Endothelial cell of umbilical vein (primary cell): ENCODE measurements at regions not wholly inside any gene's neighbourhood (a gene's known extent, or its start where the extent isn't known, plus 50 kb on each side); places are given as distances from the start of the nearest gene placed in this dataset.
"Not testable (repeated sequence)": the region's sequence is repeated elsewhere in the genome, so short reads cannot be mapped to it uniquely, and the experiment has no call there.

Source experiments
- BruUV-seq: library from RNA; stranded (reverse); fragments of 400-500 nt; replicated peaks from 2 replicates; lab custom pipeline; 2021; lab: Mats Ljungman, UMichigan
- CTCF ChIA-PET: fragments of 300-600, 350-600 bp; sonication (Branson Sonifier 250); formaldehyde crosslinking; loops from one replicate; lab custom pipeline; 2021; ENCODE audit warnings: antibody characterized with exemption, inconsistent platforms; lab: Charles Lee
- POLR2A ChIA-PET: fragments of 300-600, 350-600 bp; sonication (Branson Sonifier 250); formaldehyde crosslinking; loops from one replicate; lab custom pipeline; 2021; ENCODE audit warnings: antibody characterized with exemption, inconsistent platforms; lab: Charles Lee
- DNase-seq: peaks from one replicate; pipeline ENCODE4 v3.0.0-alpha.2; 2011; ENCODE audit warnings: low read depth, low spot score
- FAIRE-seq: peaks from 2 replicates; lab custom pipeline; 2011; peaks lifted over from hg19 to GRCh38; lab: Jason Lieb, UNC
- H2AFZ ChIP-seq: 2 replicates; pipeline ENCODE4 v1.6.0; 2012; ENCODE audit warnings: low read depth, low read length, control low read depth, inconsistent platforms
- H3K27ac ChIP-seq: 2 replicates; pipeline ENCODE4 v1.5.1; 2011; ENCODE audit warnings: low read depth, mild to moderate bottlenecking, control low read depth, low read length, moderate library complexity; ENCODE audit not compliant: insufficient read depth
- H3K27me3 ChIP-seq, 2 experiments: 2 replicates each; pipeline versions ENCODE4 v1.6.0 to v1.6.1; 2011; ENCODE audit warnings: low read length in 2 of 2, mixed read lengths in 1 of 2; ENCODE audit not compliant: control insufficient read depth in 2 of 2, insufficient read depth in 2 of 2
- H3K36me3 ChIP-seq, 2 experiments: 2 replicates in 1 of 2; 3 replicates in 1 of 2; pipeline ENCODE4 v1.5.1; 2011; ENCODE audit warnings: low read length in 2 of 2, mild to moderate bottlenecking in 1 of 2, moderate library complexity in 1 of 2; ENCODE audit not compliant: control insufficient read depth in 2 of 2, insufficient read depth in 2 of 2; ENCODE audit errors: extremely low read depth in 1 of 2
- H3K4me1 ChIP-seq: 3 replicates; pipeline ENCODE4 v1.5.1; 2011; ENCODE audit warnings: mild to moderate bottlenecking, low read length; ENCODE audit not compliant: control insufficient read depth, insufficient read depth; ENCODE audit errors: extremely low read depth
- H3K4me2 ChIP-seq: 2 replicates; pipeline ENCODE4 v1.6.1; 2011; ENCODE audit warnings: low read length, control low read depth, mixed read lengths; ENCODE audit not compliant: insufficient read depth
- H3K4me3 ChIP-seq, 3 experiments: fragments of 200-600 bp in 1 of 3; sonication (generic), shearing (Covaris generic) in 1 of 3; replicated peaks in 1 of 3; 2 replicates each; pipeline ENCODE4 v1.5.1; 2011 to 2016; ENCODE audit warnings: control low read depth in 3 of 3, low read length in 3 of 3, mild to moderate bottlenecking in 2 of 3, inconsistent platforms in 1 of 3, low read depth in 1 of 3, moderate library complexity in 1 of 3; ENCODE audit not compliant: insufficient read depth in 1 of 3
- H3K79me2 ChIP-seq: 2 replicates; pipeline ENCODE4 v1.6.0; 2012; ENCODE audit warnings: low read length, inconsistent platforms; ENCODE audit not compliant: control insufficient read depth, insufficient read depth
- H3K9ac ChIP-seq: replicated peaks from 2 replicates; pipeline ENCODE3; 2011; ENCODE audit warnings: low read length, control low read depth; ENCODE audit not compliant: insufficient read depth; ENCODE audit errors: extremely low read depth
- H3K9me1 ChIP-seq: replicated peaks from 3 replicates; pipeline ENCODE4 v1.6.0; 2011; ENCODE audit warnings: mild to moderate bottlenecking, low read length; ENCODE audit not compliant: control insufficient read depth, insufficient read depth; ENCODE audit errors: extremely low read depth
- H3K9me3 ChIP-seq: replicated peaks from 2 replicates; pipeline ENCODE4 v1.5.1; 2012; ENCODE audit warnings: low read length, inconsistent platforms; ENCODE audit not compliant: control insufficient read depth, insufficient read depth
- H4K20me1 ChIP-seq: replicated peaks from 2 replicates; pipeline ENCODE3; 2011; ENCODE audit warnings: mild to moderate bottlenecking, low read length; ENCODE audit not compliant: control insufficient read depth, insufficient read depth; ENCODE audit errors: extremely low read depth
- EZH2 ChIP-seq: IDR thresholded peaks from 2 replicates; pipeline ENCODE4 v1.6.1; 2012; ENCODE audit warnings: borderline replicate concordance, low read depth, mild to moderate bottlenecking, moderate library complexity, low read length, inconsistent platforms; ENCODE audit not compliant: severe bottlenecking
- FOS ChIP-seq: IDR thresholded peaks from 2 replicates; pipeline ENCODE4 v1.6.1; 2011; ENCODE audit warnings: mild to moderate bottlenecking, low read length, moderate library complexity, borderline replicate concordance; ENCODE audit not compliant: insufficient read depth
- GATA2 ChIP-seq: IDR thresholded peaks from 2 replicates; pipeline ENCODE4 v1.7.0; 2011; ENCODE audit warnings: low read depth, mild to moderate bottlenecking, moderate library complexity, mixed read lengths, low read length; ENCODE audit not compliant: insufficient read length, insufficient read depth
- JUN ChIP-seq: IDR thresholded peaks from 2 replicates; pipeline ENCODE4 v1.6.1; 2011; ENCODE audit warnings: borderline replicate concordance, low read depth; ENCODE audit not compliant: insufficient read length, insufficient read depth
- MYC ChIP-seq: IDR thresholded peaks from one replicate; pipeline ENCODE4 v1.6.1; 2011; ENCODE audit warnings: mild to moderate bottlenecking, low read depth, low read length
- POLR2A ChIP-seq: IDR thresholded peaks from 2 replicates; pipeline ENCODE4 v1.6.1; 2012; ENCODE audit warnings: low read depth, mild to moderate bottlenecking, control low read depth, low read length
- POLR2AphosphoS5 ChIP-seq: IDR thresholded peaks from 2 replicates; pipeline ENCODE4 v1.6.1; 2012; ENCODE audit warnings: low read depth, mild to moderate bottlenecking, control low read depth, low read length, moderate library complexity; ENCODE audit not compliant: insufficient read depth
- dilution Hi-C: fragments of 300-500 bp; cut with MboI; formaldehyde crosslinking; loops from one replicate; pipeline ENCODE4 v1.15.0; 2019; ENCODE audit warnings: low sequenced_read_pairs; ENCODE audit not compliant: extremely low pct_ligation_motif_present
- intact Hi-C: fragments of 100-400 bp; cut with micrococcal nuclease; formaldehyde crosslinking; loops from one replicate; pipeline ENCODE4 v1.10.0; 2022
- TF ChIP-seq, protein P1 (sequence below): IDR thresholded peaks from 2 replicates; pipeline ENCODE4 v1.6.1; 2011; ENCODE audit not compliant: insufficient read depth, insufficient read length
- TF ChIP-seq, protein P2 (sequence below), 2 donors: IDR thresholded peaks; 1 replicate in 1 of 2; 2 replicates in 1 of 2; pipeline ENCODE4 v1.5.1; 2011; ENCODE audit warnings: low read length in 2 of 2, mild to moderate bottlenecking in 2 of 2, moderate library complexity in 2 of 2, control low read depth in 1 of 2, inconsistent platforms in 1 of 2, low read depth in 1 of 2; ENCODE audit not compliant: insufficient read depth in 1 of 2; ENCODE audit errors: extremely low read depth in 1 of 2

DNA sequence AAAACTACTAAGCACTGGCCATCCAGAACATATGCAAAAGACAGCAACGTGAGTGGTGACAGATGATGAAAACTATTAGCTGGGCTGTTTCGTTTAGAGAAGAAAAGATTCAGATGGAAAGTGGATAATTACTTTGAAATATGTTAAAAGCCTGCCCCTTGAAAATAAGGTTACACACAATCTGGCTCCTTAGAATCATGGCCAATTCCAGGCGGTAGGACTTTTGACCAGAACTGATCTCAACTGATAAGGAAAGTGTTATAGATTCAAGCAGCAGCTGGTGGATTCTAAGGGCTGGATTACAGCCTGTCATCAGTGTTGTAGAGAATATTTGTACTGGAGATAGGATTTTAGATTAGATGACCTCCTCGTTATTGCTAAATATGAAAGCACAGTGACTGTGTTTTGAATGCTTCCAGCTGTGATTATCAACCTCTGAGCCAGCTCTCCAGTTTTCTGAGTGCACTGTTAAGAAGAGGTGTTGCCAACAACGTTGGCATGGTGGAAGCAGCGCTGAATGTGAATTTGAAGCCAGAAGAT lies 75.1 kb downstream of the KBTBD2 start:
- H3K4me3 ChIP-seq, H2AFZ ChIP-seq, H3K9ac ChIP-seq, H3K36me3 ChIP-seq, H3K4me2 ChIP-seq, H3K9me1 ChIP-seq, FAIRE-seq, DNase-seq, POLR2A ChIA-PET, BruUV-seq, dilution Hi-C loops, H3K9me3 ChIP-seq, H3K27me3 ChIP-seq, intact Hi-C loops, H3K4me1 ChIP-seq, H3K27ac ChIP-seq, CTCF ChIA-PET, H3K79me2 ChIP-seq, H4K20me1 ChIP-seq: not testable (repeated sequence)

DNA sequence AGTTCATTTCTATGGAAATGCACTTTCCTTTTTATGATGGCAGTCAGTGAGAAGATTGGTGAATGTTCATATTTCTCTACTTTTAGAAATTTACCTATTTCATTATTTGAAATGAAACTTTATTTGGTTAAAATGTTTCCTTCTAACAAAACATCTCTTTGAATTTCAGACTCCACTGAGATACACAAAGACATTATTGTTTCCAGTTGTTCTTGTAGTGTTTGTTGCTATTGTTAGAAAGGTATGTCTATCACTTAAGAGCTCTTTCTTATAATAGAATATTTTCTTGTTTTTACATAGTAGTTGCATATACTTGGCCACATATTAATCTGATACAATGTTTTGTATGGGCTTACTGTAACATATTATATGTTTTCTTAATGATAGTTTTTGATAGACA lies 76.8 kb downstream of the KBTBD2 start:
- H3K9me3 ChIP-seq, BruUV-seq, H3K79me2 ChIP-seq, H4K20me1 ChIP-seq, H3K27ac ChIP-seq, H3K4me2 ChIP-seq, H3K9me1 ChIP-seq, intact Hi-C loops, dilution Hi-C loops, H3K27me3 ChIP-seq, H3K9ac ChIP-seq, H3K36me3 ChIP-seq, CTCF ChIA-PET, FAIRE-seq, POLR2A ChIA-PET, H2AFZ ChIP-seq, DNase-seq, H3K4me1 ChIP-seq, H3K4me3 ChIP-seq: not testable (repeated sequence)

DNA sequence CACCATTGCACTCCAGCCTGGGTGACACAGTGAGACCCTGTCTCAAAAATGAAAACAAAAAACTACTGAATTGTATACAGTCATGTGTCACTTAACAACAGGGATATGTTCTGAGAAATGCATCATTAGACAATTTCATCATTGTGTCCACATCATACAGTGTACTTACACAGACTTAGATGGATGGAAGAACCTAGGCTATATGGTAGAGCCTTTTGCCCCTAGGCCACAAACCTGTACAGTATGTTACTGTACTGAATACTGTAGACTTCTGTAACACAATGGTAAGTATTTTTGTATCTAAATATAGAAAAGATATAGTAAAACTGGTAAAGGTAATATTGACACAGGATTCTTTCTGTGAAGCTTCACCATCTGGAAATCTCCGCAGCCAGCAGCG lies 81.7 kb downstream of the KBTBD2 start:
- H3K36me3 ChIP-seq = no peaks in the 10 kb centered on the region
- FAIRE-seq (no peak), DNase-seq (no peak)
- H4K20me1 ChIP-seq = no peaks in the 10 kb centered on the region
- TF ChIP-seq, protein P1, sequence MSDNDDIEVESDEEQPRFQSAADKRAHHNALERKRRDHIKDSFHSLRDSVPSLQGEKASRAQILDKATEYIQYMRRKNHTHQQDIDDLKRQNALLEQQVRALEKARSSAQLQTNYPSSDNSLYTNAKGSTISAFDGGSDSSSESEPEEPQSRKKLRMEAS = no peak
- TF ChIP-seq, protein P2, sequence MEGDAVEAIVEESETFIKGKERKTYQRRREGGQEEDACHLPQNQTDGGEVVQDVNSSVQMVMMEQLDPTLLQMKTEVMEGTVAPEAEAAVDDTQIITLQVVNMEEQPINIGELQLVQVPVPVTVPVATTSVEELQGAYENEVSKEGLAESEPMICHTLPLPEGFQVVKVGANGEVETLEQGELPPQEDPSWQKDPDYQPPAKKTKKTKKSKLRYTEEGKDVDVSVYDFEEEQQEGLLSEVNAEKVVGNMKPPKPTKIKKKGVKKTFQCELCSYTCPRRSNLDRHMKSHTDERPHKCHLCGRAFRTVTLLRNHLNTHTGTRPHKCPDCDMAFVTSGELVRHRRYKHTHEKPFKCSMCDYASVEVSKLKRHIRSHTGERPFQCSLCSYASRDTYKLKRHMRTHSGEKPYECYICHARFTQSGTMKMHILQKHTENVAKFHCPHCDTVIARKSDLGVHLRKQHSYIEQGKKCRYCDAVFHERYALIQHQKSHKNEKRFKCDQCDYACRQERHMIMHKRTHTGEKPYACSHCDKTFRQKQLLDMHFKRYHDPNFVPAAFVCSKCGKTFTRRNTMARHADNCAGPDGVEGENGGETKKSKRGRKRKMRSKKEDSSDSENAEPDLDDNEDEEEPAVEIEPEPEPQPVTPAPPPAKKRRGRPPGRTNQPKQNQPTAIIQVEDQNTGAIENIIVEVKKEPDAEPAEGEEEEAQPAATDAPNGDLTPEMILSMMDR (IDR thresholded peaks at IDR 0.05; ENCODE audit: extremely low read depth in 1 of 2, insufficient read depth in 1 of 2, low read depth in 1 of 2, low read length in 2 of 2) = no peak
- no peak for TF ChIP-seq POLR2AphosphoS5
- TF ChIP-seq GATA2 = no peak
- no peak for TF ChIP-seq POLR2A
- no peak for TF ChIP-seq FOS
- TF ChIP-seq MYC = no peak
- no peak for TF ChIP-seq JUN
- TF ChIP-seq EZH2 = no peak
- H3K9ac ChIP-seq = no peak overlapping the region
- H3K9me1 ChIP-seq = no peaks in the 10 kb centered on the region
- dilution Hi-C loops (no loop called here), intact Hi-C loops (no loop called here)
- no TSS peak for BruUV-seq
- CTCF ChIA-PET = interaction anchor here (0.8 kb wide), 1 partner anchor 9 kb away, joined by 3 read pairs; no protein-coding TSS in a partner anchor
- no peak overlapping the region for H3K27ac ChIP-seq
- no peak overlapping the region for H2AFZ ChIP-seq
- POLR2A ChIA-PET = no interaction called here
- H3K4me1 ChIP-seq = no peaks in the 10 kb centered on the region
- no peaks in the 10 kb centered on the region for H3K79me2 ChIP-seq
- no peak overlapping the region for H3K4me2 ChIP-seq
- no peaks in the 10 kb centered on the region for H3K27me3 ChIP-seq
- H3K9me3 ChIP-seq = no peaks in the 10 kb centered on the region
- no peak overlapping the region for H3K4me3 ChIP-seq
